ENCODE measurements at regions not wholly inside any gene's neighbourhood (a gene's known extent, or its start where the extent isn't known, plus 50 kb on each side); places are given as distances from the start of the nearest gene placed in this dataset.

DNA sequence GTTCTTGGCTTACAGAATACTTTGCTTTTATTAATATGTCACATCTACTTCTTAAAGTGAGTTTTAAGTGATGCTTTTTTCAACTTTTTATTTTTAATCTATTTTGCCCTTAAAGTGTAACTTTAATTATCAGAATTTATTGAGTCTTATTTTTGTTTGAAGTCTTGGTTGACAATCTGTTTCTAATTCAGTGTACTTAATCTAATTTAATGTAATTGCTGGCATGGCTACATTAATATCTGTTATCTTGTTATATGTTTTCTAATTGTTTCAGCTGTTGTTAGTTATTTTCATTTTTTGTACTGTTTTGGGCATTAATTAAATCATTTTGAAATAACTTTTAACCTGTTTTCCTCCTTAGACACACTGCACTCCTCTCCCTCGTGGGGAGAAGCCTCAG, 558.7 kb upstream of the EYS start:
- TF ChIP-seq, protein P1, sequence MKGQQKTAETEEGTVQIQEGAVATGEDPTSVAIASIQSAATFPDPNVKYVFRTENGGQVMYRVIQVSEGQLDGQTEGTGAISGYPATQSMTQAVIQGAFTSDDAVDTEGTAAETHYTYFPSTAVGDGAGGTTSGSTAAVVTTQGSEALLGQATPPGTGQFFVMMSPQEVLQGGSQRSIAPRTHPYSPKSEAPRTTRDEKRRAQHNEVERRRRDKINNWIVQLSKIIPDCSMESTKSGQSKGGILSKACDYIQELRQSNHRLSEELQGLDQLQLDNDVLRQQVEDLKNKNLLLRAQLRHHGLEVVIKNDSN (IDR thresholded peaks at IDR 0.05), result no peak
- no peak for TF ChIP-seq TEAD4 (IDR thresholded peaks at IDR 0.05)
- TF ChIP-seq, protein P2, sequence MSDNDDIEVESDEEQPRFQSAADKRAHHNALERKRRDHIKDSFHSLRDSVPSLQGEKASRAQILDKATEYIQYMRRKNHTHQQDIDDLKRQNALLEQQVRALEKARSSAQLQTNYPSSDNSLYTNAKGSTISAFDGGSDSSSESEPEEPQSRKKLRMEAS (IDR thresholded peaks at IDR 0.05), result no peak
- no peak for TF ChIP-seq EP300 (IDR thresholded peaks at IDR 0.05; ENCODE audit: borderline replicate concordance)
- no peak for TF ChIP-seq ZBTB7A (IDR thresholded peaks at IDR 0.05; ENCODE audit: low read depth)
